ENCODE measurements at regions not wholly inside any gene's neighbourhood (a gene's known extent, or its start where the extent isn't known, plus 50 kb on each side); places are given as distances from the start of the nearest gene placed in this dataset.

DNA sequence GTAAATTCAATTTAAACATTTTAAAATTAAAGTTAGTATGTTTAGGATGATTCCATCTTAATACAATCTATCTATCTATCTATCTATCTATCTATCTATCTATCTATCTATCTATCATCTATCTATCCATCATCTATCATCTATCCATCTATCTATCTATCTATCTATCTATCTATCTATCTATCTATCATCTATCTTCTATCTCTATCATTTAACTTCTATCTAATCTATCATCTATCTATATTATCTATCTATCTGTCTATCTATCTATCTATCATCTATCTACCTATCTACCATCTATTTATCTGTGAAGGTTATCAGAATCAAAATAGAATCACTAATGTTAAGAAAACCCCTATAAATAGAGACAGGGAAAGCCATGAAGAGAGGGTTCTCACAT is 78.3 kb downstream of the RAMP3 start:
- no peak for TF ChIP-seq POLR2A (IDR thresholded peaks at IDR 0.05; ENCODE audit: low read length)
- TF ChIP-seq GATA1 (IDR thresholded peaks at IDR 0.05; ENCODE audit: low read depth, low read length), result no peak
- DNase-seq, result no peak

DNA sequence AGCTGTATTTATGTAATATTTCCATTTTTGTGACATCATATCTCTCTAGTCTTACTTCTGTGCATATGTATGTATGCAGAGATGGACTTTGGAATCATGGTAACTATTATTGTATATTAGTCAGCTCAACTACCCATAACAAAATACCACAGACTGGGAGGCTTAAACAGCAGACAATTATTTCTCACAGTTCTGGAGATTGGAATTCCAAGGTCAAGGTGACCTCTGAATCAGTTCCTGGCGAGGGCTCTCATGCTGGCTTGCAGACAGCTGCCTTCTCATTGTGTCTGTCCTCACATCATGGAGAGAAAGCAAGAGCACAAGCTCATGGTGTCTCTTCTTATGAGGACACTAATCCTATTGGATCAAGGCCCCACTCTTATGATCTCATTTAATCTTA is 79.1 kb downstream of the RAMP3 start:
- TF ChIP-seq POLR2A (IDR thresholded peaks at IDR 0.05; ENCODE audit: low read length), result no peak
- no peak for TF ChIP-seq GATA1 (IDR thresholded peaks at IDR 0.05; ENCODE audit: low read depth, low read length)
- no peak for DNase-seq

- DNase-seq, result no peak
- no peak for TF ChIP-seq GATA1 (IDR thresholded peaks at IDR 0.05; ENCODE audit: low read depth, low read length)
- TF ChIP-seq POLR2A (IDR thresholded peaks at IDR 0.05; ENCODE audit: low read length), result no peak
Measured at GRCh38 chr7:45237788-45238461, 80.3 kb downstream of the RAMP3 start.

DNA sequence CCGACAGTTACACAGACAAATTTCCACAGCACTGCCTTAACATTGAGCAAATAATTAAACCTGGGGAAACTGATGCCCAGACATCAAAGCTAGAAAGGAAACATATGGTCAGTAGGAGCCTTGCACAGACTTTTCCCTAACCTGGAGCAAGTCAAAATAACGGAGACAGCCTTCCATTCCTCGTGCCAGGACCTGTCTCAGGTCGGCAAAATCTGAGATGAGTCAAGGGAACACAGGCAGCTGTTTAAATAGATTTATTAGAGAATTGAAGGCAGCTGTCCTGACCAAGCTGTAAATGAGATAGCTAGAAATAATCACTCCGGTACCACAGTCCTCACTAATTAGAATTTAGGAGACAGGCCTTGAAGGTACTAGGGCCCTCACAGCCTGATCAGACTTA is 81.2 kb downstream of the RAMP3 start:
- no peak for DNase-seq
- TF ChIP-seq GATA1 (IDR thresholded peaks at IDR 0.05; ENCODE audit: low read depth, low read length), result no peak

GRCh38 chr7:45239486-45239885 is 81.9 kb downstream of the RAMP3 start:
- no peak for DNase-seq
- TF ChIP-seq POLR2A (IDR thresholded peaks at IDR 0.05; ENCODE audit: low read length) (no peak), GATA1 (IDR thresholded peaks at IDR 0.05; ENCODE audit: low read depth, low read length) (no peak)

DNA sequence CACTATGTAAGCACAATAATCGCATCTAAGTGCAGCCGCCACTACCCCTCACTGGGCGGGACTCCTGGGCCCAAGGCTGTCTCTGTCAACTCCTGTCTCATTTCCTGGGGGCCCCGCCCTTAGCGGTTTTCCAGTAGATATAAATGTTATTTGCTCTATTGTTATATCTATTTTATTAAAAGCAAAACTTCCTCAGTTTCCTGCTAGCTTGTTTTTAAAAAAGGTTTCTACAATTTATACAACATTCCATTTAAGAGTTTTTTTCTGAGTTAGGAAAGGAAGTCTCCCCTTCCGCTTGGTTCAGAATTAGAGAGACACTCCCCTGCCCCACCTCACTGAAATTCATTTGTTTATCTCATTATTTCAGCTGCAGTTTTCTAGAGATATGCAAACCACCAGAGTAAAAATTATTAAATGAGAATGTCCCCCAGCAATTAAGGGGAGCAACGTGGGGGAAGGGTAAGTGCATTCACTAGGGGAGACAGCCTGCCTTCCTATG is 82.7 kb downstream of the RAMP3 start:
- DNase-seq, result peak; percentile 66 to 73
- peak; percentile 25 for TF ChIP-seq POLR2A (IDR thresholded peaks at IDR 0.05; ENCODE audit: low read length)
- TF ChIP-seq GATA1 (IDR thresholded peaks at IDR 0.05; ENCODE audit: low read depth, low read length), result no peak

GRCh38 chr7:45240926-45241325 is 83.3 kb downstream of the RAMP3 start:
- TF ChIP-seq POLR2A (IDR thresholded peaks at IDR 0.05; ENCODE audit: low read length) (no peak), GATA1 (IDR thresholded peaks at IDR 0.05; ENCODE audit: low read depth, low read length) (no peak)
- no peak for DNase-seq

DNA sequence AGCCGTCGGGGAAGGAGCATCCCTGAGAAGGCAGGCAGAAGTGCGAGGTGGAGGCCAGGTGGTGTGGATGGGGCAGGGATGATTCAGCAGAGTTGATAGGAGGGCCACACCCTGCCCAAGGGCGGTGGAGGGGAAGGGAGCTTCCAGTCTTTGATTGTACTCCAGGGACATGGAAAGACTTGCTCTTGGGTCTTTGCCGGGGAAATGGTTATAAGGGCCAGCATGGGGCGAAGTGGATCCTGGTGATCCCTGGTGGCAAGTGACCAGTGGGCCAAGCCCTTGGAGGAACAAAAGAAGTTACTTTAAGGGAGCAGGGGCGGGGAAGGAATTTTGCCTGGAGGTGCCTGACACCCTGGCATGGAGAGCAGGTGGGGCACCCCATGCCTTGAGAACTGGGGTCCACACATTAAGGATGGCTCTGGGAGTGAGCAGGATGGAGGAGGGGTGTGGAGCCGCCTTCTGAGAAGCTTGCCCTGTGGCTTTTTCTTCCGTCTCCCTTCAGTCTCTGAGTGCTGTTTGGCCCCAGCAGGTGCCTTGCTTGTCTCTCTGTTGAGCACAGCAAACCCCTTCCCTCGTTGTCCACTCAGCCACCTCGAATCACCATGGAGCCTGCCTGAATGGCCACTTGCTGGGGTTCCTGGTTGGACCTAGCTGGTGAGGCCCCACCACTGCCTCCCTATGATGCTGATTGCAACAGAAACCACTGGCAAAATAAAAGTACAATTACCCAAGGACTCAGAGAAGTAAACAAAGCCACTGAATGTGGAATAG is 83.9 kb downstream of the RAMP3 start:
- peak; percentile 38 to 53 for DNase-seq
- TF ChIP-seq GATA1 (IDR thresholded peaks at IDR 0.05; ENCODE audit: low read depth, low read length), result no peak
- TF ChIP-seq POLR2A (IDR thresholded peaks at IDR 0.05; ENCODE audit: low read length), result peak; percentile 36

DNA sequence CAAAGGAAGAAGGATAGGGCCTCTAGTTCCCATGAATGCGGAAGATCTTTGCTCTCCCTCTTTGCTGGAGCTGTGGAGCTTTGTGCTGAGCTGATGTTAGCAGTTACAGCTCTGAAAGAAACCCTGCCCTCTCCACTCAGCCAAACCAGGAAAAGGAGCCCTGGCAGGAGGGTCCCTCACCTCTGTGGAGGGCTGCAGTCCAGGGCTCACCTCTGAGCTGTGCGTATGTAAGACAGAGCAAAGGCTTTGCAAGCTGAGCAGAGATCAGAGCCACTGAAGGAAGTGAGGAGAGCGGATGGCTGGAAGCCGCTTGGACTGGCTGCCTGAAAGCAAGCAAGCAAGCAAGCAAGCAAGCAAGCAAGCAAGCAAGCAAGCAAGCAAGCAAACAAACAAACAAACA is 84.7 kb downstream of the RAMP3 start:
- TF ChIP-seq POLR2A (IDR thresholded peaks at IDR 0.05; ENCODE audit: low read length) (no peak), GATA1 (IDR thresholded peaks at IDR 0.05; ENCODE audit: low read depth, low read length) (no peak)
- DNase-seq, result no peak

DNA sequence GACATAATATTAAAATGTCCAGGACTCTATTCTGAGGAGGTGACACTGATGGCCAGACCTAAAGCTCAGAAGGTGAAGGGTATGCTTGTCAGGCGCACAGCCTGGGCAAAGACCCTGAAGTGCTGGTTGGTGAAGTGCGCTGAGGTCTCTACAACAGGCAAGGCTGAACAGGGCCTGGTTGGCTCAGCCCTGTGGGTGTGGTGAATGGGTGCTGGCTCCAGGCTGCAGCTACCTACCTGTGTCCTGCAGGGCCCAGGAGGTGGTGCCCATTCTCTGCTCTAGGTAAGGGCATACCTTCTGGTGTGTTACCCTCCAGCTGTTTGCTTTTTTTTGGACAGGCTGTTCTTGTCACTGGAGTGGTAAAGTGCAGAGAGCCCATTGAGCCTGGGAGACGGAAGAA is 85.1 kb downstream of the RAMP3 start:
- TF ChIP-seq GATA1 (IDR thresholded peaks at IDR 0.05; ENCODE audit: low read depth, low read length) (no peak), POLR2A (IDR thresholded peaks at IDR 0.05; ENCODE audit: low read length) (no peak)
- no peak for DNase-seq

GRCh38 chr7:45244981-45245380 is 87.4 kb downstream of the RAMP3 start:
- TF ChIP-seq GATA1 (IDR thresholded peaks at IDR 0.05; ENCODE audit: low read depth, low read length), result no peak
- TF ChIP-seq POLR2A (IDR thresholded peaks at IDR 0.05; ENCODE audit: low read length), result no peak

DNA sequence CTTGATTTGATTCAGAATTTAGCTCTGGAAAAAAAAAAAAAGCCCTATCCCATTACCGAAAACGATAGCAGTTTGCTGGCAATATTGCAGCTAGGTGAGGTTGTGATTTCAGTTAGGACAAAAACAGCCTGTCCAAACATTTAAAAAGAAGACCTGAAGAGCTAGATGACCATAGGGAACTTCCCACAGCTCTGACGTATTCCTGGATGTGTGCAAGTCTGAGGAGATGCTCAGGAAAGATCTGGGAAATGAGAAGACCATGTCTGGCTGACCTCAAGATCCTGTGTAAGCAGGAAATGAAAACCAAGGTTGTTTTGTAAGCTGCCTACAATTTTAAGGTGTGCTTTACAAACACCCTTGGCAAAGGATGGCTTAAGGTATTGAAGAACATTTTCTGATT is 88.7 kb downstream of the RAMP3 start:
- TF ChIP-seq GATA1 (IDR thresholded peaks at IDR 0.05; ENCODE audit: low read depth, low read length), result no peak
- TF ChIP-seq POLR2A (IDR thresholded peaks at IDR 0.05; ENCODE audit: low read length), result no peak
- DNase-seq, result no peak

More at GRCh38 chr7:45244981-45245380, 87.4 kb downstream of the RAMP3 start:
- peak; percentile 17 to 49 for DNase-seq

DNA sequence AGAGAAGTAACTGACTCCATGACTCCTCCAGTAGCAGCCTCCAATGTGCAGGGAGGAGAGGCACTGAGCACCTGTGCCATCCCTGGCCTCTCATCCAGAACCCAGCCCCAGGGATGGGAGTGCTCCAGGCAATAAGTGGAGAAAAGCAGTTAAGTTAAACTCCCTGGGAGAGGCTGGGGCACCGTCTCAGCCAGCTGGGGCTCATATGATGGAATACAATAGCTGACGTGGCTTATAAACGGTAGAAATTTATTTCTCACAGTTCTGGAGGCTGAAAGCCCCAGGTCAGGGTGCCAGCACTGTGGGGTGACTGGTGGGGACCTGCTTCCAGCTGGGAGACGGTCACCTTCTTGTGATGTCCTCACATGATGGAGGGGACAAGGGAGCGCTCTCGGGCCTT is 94.7 kb downstream of the RAMP3 start:
- no peak for DNase-seq
- no peak for TF ChIP-seq POLR2A (IDR thresholded peaks at IDR 0.05; ENCODE audit: low read length)
- TF ChIP-seq GATA1 (IDR thresholded peaks at IDR 0.05; ENCODE audit: low read depth, low read length), result no peak

GRCh38 chr7:45252857-45253256 is 95.3 kb downstream of the RAMP3 start:
- TF ChIP-seq POLR2A (IDR thresholded peaks at IDR 0.05; ENCODE audit: low read length), result no peak
- TF ChIP-seq GATA1 (IDR thresholded peaks at IDR 0.05; ENCODE audit: low read depth, low read length), result no peak
- no peak for DNase-seq

- no peak for DNase-seq
- TF ChIP-seq GATA1 (IDR thresholded peaks at IDR 0.05; ENCODE audit: low read depth, low read length), result no peak
- no peak for TF ChIP-seq POLR2A (IDR thresholded peaks at IDR 0.05; ENCODE audit: low read length)
Measured at GRCh38 chr7:45253368-45253767, 95.8 kb downstream of the RAMP3 start.
